GM12878 (cell line): ENCODE measurements at regions not wholly inside any gene's neighbourhood (a gene's known extent, or its start where the extent isn't known, plus 50 kb on each side); places are given as distances from the start of the nearest gene placed in this dataset.

Source experiments
- BCL3 ChIP-seq: IDR thresholded peaks from 2 replicates; pipeline ENCODE4 v1.6.1; 2011; ENCODE audit warnings: borderline replicate concordance, low read depth, mild to moderate bottlenecking, moderate library complexity, low read length; ENCODE audit not compliant: insufficient read depth, poor library complexity, severe bottlenecking
- CEBPZ ChIP-seq: fragments of 150-350 bp; IDR thresholded peaks from 2 replicates; pipeline ENCODE4 v1.6.1; 2016; ENCODE audit warnings: low read depth, low read length
- CHD2 ChIP-seq: IDR thresholded peaks from 2 replicates; pipeline ENCODE4 v1.6.1; 2011; ENCODE audit warnings: low read depth, low read length, improper control_type of control experiment, borderline replicate concordance
- CTCF ChIP-seq, 3 experiments: IDR thresholded peaks in 2 of 3; conservative IDR thresholded peaks in 1 of 3; 2 replicates each; pipeline ENCODE4 v1.5.1; 2011; ENCODE audit warnings: low read depth in 3 of 3, low read length in 3 of 3, mild to moderate bottlenecking in 3 of 3, control low read depth in 2 of 3, moderate library complexity in 2 of 3, inconsistent platforms in 1 of 3, mixed read lengths in 1 of 3; ENCODE audit not compliant: control insufficient read depth in 2 of 3, insufficient read depth in 1 of 3; ENCODE audit errors: extremely low read depth in 1 of 3
- EP300 ChIP-seq, 2 experiments: fragments of 150-350 bp in 1 of 2; IDR thresholded peaks; 2 replicates each; pipeline ENCODE4 v1.6.1; 2011 to 2012; ENCODE audit warnings: low read depth in 2 of 2, low read length in 2 of 2, borderline replicate concordance in 1 of 2, improper control_type of control experiment in 1 of 2, inconsistent platforms in 1 of 2; ENCODE audit not compliant: control insufficient read depth in 1 of 2
- KDM1A ChIP-seq: fragments of 200-600 bp; sonication (generic); IDR thresholded peaks from 2 replicates; pipeline ENCODE4 v1.6.1; 2016; ENCODE audit warnings: borderline replicate concordance
- NFIC ChIP-seq: IDR thresholded peaks from 2 replicates; pipeline ENCODE4 v1.6.1; 2012; ENCODE audit warnings: low read depth, mild to moderate bottlenecking, inconsistent platforms, low read length, moderate library complexity
- SP1 ChIP-seq: IDR thresholded peaks from one replicate; pipeline ENCODE4 v1.6.1; 2011; ENCODE audit warnings: low read depth, low read length

GRCh38 chr21:34279285-34279684, 84.5 kb upstream of the KCNE2 start:
- no peak for TF ChIP-seq EP300 (IDR thresholded peaks at IDR 0.05; ENCODE audit: borderline replicate concordance in 1 of 2, control insufficient read depth in 1 of 2, low read depth in 2 of 2, low read length in 2 of 2)
- TF ChIP-seq SP1: no peak
- TF ChIP-seq CTCF (IDR thresholded peaks at IDR 0.05 in 2 of 3, conservative IDR thresholded peaks at IDR 0.05 in 1 of 3; ENCODE audit: control insufficient read depth in 2 of 3, extremely low read depth in 1 of 3, insufficient read depth in 1 of 3, low read depth in 3 of 3, low read length in 3 of 3): no peak
- TF ChIP-seq BCL3: no peak
- no peak for TF ChIP-seq NFIC
- no peak for TF ChIP-seq KDM1A
- TF ChIP-seq CHD2: no peak
- TF ChIP-seq CEBPZ: no peak
